B cell (primary cell): ENCODE measurements at regions not wholly inside any gene's neighbourhood (a gene's known extent, or its start where the extent isn't known, plus 50 kb on each side); places are given as distances from the start of the nearest gene placed in this dataset.

Source experiments
- ATAC-seq: fragments of 200-7000 bp; cut with Tn5 transposase; one replicate; pipeline ENCODE4 v1.10.0; 2021; ENCODE audit warnings: low read depth, mild to moderate bottlenecking, moderate number of reproducible peaks, moderate library complexity
- CTCF ChIA-PET: fragments of 350-600 bp; sonication (Branson Sonifier 250); formaldehyde crosslinking; loops from one replicate; lab custom pipeline; 2021; ENCODE audit warnings: antibody characterized with exemption, inconsistent platforms; lab: Charles Lee
- POLR2A ChIA-PET: fragments of 350-600 bp; sonication (Branson Sonifier 250); formaldehyde crosslinking; loops from one replicate; lab custom pipeline; 2021; ENCODE audit warnings: antibody characterized with exemption; lab: Charles Lee
- DNase-seq: peaks from one replicate; pipeline ENCODE4 v3.0.0; 2013
- H2AFZ ChIP-seq: 2 replicates; pipeline ENCODE4 v1.6.1; 2012; ENCODE audit warnings: mild to moderate bottlenecking, low read depth, low read length; ENCODE audit not compliant: insufficient read depth, poor library complexity, severe bottlenecking
- H3K27ac ChIP-seq, 2 donors: 1 replicate in 1 of 2; 2 replicates in 1 of 2; pipeline ENCODE4 v1.5.1; 2012 to 2013; ENCODE audit warnings: low read length in 2 of 2, mild to moderate bottlenecking in 2 of 2, moderate library complexity in 1 of 2
- H3K27me3 ChIP-seq, 4 experiments: fragments of 200-600 bp in 1 of 4; sonication (generic) in 1 of 4; replicated peaks in 1 of 4; 1 replicate in 2 of 4; 2 replicates in 2 of 4; pipeline versions ENCODE4 v1.6.1 to v1.7.0; 2013 to 2016; ENCODE audit warnings: low read length in 3 of 4, mild to moderate bottlenecking in 2 of 4, mixed read lengths in 1 of 4, moderate library complexity in 1 of 4; ENCODE audit not compliant: insufficient read depth in 4 of 4, control insufficient read depth in 3 of 4; ENCODE audit errors: control extremely low read depth in 1 of 4
- H3K36me3 ChIP-seq, 2 experiments: replicated peaks in 1 of 2; 1 replicate in 1 of 2; 2 replicates in 1 of 2; pipeline versions ENCODE4 v1.6.1 to v1.7.1; 2013; ENCODE audit warnings: low read length in 1 of 2; ENCODE audit not compliant: insufficient read depth in 2 of 2, control insufficient read depth in 1 of 2; ENCODE audit errors: control extremely low read depth in 1 of 2, extremely low read depth in 1 of 2
- H3K4me1 ChIP-seq, 2 donors: fragments of 200-600 bp in 1 of 2; sonication (generic) in 1 of 2; 1 replicate in 1 of 2; 2 replicates in 1 of 2; pipeline versions ENCODE4 v1.5.1 to v1.6.1; 2013 to 2017; ENCODE audit warnings: low read length in 2 of 2; ENCODE audit not compliant: control insufficient read depth in 2 of 2, insufficient read depth in 2 of 2
- H3K4me2 ChIP-seq: replicated peaks from 2 replicates; pipeline ENCODE3; 2012; ENCODE audit warnings: mild to moderate bottlenecking, low read depth, low read length; ENCODE audit not compliant: poor library complexity, severe bottlenecking
- H3K4me3 ChIP-seq, 5 experiments: fragments of 200-600 bp in 1 of 5; sonication (generic) in 1 of 5; 1 replicate in 3 of 5; 2 replicates in 2 of 5; pipeline versions ENCODE4 v1.5.1 to v1.7.0; 2011 to 2016; ENCODE audit warnings: low read length in 4 of 5, mild to moderate bottlenecking in 4 of 5, low read depth in 2 of 5, control low read depth in 1 of 5, moderate library complexity in 1 of 5; ENCODE audit not compliant: insufficient read depth in 1 of 5; ENCODE audit errors: control extremely low read depth in 1 of 5, extremely low read depth in 1 of 5
- H3K79me2 ChIP-seq: fragments of 200-600 bp; sonication (generic); one replicate; pipeline ENCODE4 v1.6.0; 2016; ENCODE audit warnings: low read length; ENCODE audit not compliant: control insufficient read depth, insufficient read depth
- H3K9ac ChIP-seq: fragments of 200-600 bp; sonication (generic); 2 replicates; pipeline ENCODE4 v1.6.1; 2017; ENCODE audit warnings: mild to moderate bottlenecking, low read length, moderate library complexity
- H3K9me3 ChIP-seq, 3 donors: one replicate each; pipeline versions ENCODE4 v1.6.1 to v1.7.1; 2013; ENCODE audit warnings: low read length in 2 of 3; ENCODE audit not compliant: control insufficient read depth in 2 of 3, insufficient read depth in 1 of 3; ENCODE audit errors: control extremely low read depth in 1 of 3
- H4K20me1 ChIP-seq: 2 replicates; pipeline ENCODE4 v1.6.0; 2012; ENCODE audit warnings: mild to moderate bottlenecking, low read length; ENCODE audit not compliant: insufficient read depth, control insufficient read depth, poor library complexity, severe bottlenecking
- H3K27ac Mint-ChIP-seq: one replicate; pipeline ENCODE4 v1.8.0; 2021; ENCODE audit warnings: mixed read lengths
- H3K27me3 Mint-ChIP-seq: one replicate; pipeline ENCODE4 v1.8.0; 2021; ENCODE audit warnings: mixed read lengths
- H3K4me1 Mint-ChIP-seq: one replicate; pipeline ENCODE4 v1.8.0; 2021; ENCODE audit warnings: mixed read lengths
- H3K4me3 Mint-ChIP-seq: one replicate; pipeline ENCODE4 v1.8.0; 2021; ENCODE audit warnings: mixed read lengths
- H3K9me3 Mint-ChIP-seq: one replicate; pipeline ENCODE4 v1.8.0; 2022; ENCODE audit warnings: mixed read lengths; ENCODE audit not compliant: insufficient read depth
- EZH2 ChIP-seq: IDR thresholded peaks from 2 replicates; pipeline ENCODE4 v1.6.1; 2012; ENCODE audit warnings: borderline replicate concordance, low read depth, mild to moderate bottlenecking, moderate library complexity, low read length; ENCODE audit not compliant: insufficient read depth, poor library complexity, severe bottlenecking
- WGBS: methylation state at CpG from one replicate; pipeline ENCODE4 v1.1.5; 2013; ENCODE audit warnings: missing lambda C conversion rate; ENCODE audit not compliant: insufficient coverage; 5-methylcytosine and 5-hydroxymethylcytosine counted together
- intact Hi-C: fragments of 100-400 bp; cut with micrococcal nuclease; formaldehyde crosslinking; loops from one replicate; pipeline ENCODE4 v1.10.0; 2022
- TF ChIP-seq, protein P1 (sequence below): fragments of 200-600 bp; IDR thresholded peaks from one replicate; pipeline ENCODE4 v1.8.0; 2022; ENCODE audit warnings: antibody characterized with exemption, mild to moderate bottlenecking

DNA sequence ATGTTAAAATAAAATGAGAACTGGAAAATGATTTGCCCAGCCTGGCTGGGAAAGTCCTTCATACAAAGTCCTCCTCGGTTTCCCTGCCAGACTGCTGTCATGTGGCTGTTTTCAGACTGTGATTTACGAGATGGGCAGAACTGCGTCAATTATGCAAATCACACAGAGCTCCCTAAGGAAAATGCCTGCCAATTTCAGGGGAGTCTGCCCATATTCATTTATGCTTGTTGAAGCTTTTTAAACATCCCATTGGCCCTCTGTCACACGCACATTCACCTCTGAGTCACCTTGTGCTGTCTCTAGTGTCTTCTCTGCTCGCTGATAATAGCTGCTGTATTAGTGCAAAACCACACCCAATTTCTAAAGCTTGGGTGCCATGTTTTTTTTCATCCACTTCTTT is 81.7 kb upstream of the FAM20A start:
- no peak overlapping the region for H3K27ac Mint-ChIP-seq
- H3K4me1 Mint-ChIP-seq: no peaks in the 10 kb centered on the region
- H3K79me2 ChIP-seq: no peaks in the 10 kb centered on the region
- no peak overlapping the region for H3K4me3 Mint-ChIP-seq
- no peak for TF ChIP-seq EZH2
- TF ChIP-seq, protein P1, sequence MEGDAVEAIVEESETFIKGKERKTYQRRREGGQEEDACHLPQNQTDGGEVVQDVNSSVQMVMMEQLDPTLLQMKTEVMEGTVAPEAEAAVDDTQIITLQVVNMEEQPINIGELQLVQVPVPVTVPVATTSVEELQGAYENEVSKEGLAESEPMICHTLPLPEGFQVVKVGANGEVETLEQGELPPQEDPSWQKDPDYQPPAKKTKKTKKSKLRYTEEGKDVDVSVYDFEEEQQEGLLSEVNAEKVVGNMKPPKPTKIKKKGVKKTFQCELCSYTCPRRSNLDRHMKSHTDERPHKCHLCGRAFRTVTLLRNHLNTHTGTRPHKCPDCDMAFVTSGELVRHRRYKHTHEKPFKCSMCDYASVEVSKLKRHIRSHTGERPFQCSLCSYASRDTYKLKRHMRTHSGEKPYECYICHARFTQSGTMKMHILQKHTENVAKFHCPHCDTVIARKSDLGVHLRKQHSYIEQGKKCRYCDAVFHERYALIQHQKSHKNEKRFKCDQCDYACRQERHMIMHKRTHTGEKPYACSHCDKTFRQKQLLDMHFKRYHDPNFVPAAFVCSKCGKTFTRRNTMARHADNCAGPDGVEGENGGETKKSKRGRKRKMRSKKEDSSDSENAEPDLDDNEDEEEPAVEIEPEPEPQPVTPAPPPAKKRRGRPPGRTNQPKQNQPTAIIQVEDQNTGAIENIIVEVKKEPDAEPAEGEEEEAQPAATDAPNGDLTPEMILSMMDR: no peak
- no peaks in the 10 kb centered on the region for H3K27me3 Mint-ChIP-seq
- intact Hi-C loops: no loop called here
- H3K9me3 ChIP-seq: peaks cover 0 to 1% (median 0%) of the 10 kb centered on the region in 3 donors
- no peak overlapping the region for H3K4me3 ChIP-seq
- no peak overlapping the region for H3K27ac ChIP-seq
- DNase-seq (no peak), ATAC-seq (no peak)
- no peaks in the 10 kb centered on the region for H3K4me1 ChIP-seq
- no peak overlapping the region for H2AFZ ChIP-seq
- H3K9ac ChIP-seq: no peak overlapping the region
- no peak overlapping the region for H3K4me2 ChIP-seq
- H4K20me1 ChIP-seq: no peaks in the 10 kb centered on the region
- ChIA-PET CTCF (no interaction called here), POLR2A (no interaction called here)
- 87% methylated on average over 3 of the region's 5 CpGs for WGBS
- peaks cover 3% of the 10 kb centered on the region for H3K9me3 Mint-ChIP-seq
- no peaks in the 10 kb centered on the region for H3K36me3 ChIP-seq
- peaks cover 0 to 2% (median 0%) of the 10 kb centered on the region in 4 experiments for H3K27me3 ChIP-seq

DNA sequence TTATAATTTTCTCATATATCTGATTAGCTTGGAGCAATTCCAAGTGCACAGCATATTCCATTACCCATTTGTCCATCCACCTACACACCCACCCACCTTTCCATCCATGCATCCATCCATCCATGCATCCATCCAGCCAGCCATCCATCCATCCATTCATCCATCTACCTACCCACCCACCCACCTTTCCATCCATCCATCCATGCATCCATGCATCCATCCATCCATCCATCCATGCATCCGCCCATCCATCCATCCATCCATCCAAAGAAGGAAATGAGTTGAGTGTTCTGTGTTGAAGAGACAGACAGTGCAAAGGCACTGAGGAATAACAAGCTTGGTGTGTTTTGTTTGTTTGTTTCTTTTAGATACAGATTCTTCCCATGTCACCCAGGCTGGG is 78.7 kb upstream of the FAM20A start:
- Histone ChIP-seq H3K4me2 (no peak overlapping the region), H3K27me3 (no peaks in the 10 kb centered on the region), H3K9ac (no peak overlapping the region), H3K4me1 (no peaks in the 10 kb centered on the region), H3K4me3 (no peak overlapping the region), H3K79me2 (no peaks in the 10 kb centered on the region), H4K20me1 (no peaks in the 10 kb centered on the region), H3K9me3 (peaks cover 0 to 1% (median 0%) of the 10 kb centered on the region in 3 donors), H2AFZ (no peak overlapping the region), H3K27ac (no peak overlapping the region), H3K36me3 (no peaks in the 10 kb centered on the region)
- no peak overlapping the region for H3K27ac Mint-ChIP-seq
- H3K27me3 Mint-ChIP-seq: peaks cover 9% of the 10 kb centered on the region
- H3K4me1 Mint-ChIP-seq: no peaks in the 10 kb centered on the region
- ChIA-PET CTCF (no interaction called here), POLR2A (no interaction called here)
- ATAC-seq (no peak), DNase-seq (no peak)
- H3K9me3 Mint-ChIP-seq: peaks cover 3% of the 10 kb centered on the region
- WGBS: no CpG with 5 or more reads among the region's 1 CpG
- no peak for TF ChIP-seq EZH2
- TF ChIP-seq, protein P1: no peak
- H3K4me3 Mint-ChIP-seq: no peak overlapping the region
- intact Hi-C loops: no loop called here
